A673 (cell line): ENCODE measurements at regions not wholly inside any gene's neighbourhood (a gene's known extent, or its start where the extent isn't known, plus 50 kb on each side); places are given as distances from the start of the nearest gene placed in this dataset.

Experiments
- BruUV-seq: library from RNA; stranded (reverse); fragments of 400-500 nt; replicated peaks from 2 replicates; lab custom pipeline; 2021; lab: Mats Ljungman, UMichigan
- CTCF ChIA-PET: fragments of 300-600 bp; sonication (Branson Sonifier 250); formaldehyde crosslinking; loops from one replicate; lab custom pipeline; 2022; ENCODE audit warnings: antibody characterized with exemption; lab: Charles Lee
- POLR2A ChIA-PET: fragments of 300-600 bp; sonication (Branson Sonifier 250); formaldehyde crosslinking; loops from one replicate; lab custom pipeline; 2022; ENCODE audit warnings: antibody characterized with exemption; ENCODE audit not compliant: low non-redundant PET; lab: Charles Lee
- DNase-seq: peaks from one replicate; pipeline ENCODE4 v3.0.0-alpha.2; 2015; ENCODE audit warnings: low spot score
- H3K27ac ChIP-seq: fragments of 200-600 bp; sonication (generic); 2 replicates; pipeline ENCODE4 v1.5.1; 2016; ENCODE audit warnings: mixed run types, low read depth, mild to moderate bottlenecking, mixed read lengths, antibody characterized with exemption, low read length; ENCODE audit not compliant: poor library complexity, severe bottlenecking
- H3K27me3 ChIP-seq: fragments of 200-600 bp; sonication (generic); replicated peaks from 2 replicates; pipeline ENCODE4 v1.6.1; 2017; ENCODE audit warnings: mixed run types, low read depth, mild to moderate bottlenecking, mixed read lengths, antibody characterized with exemption, low read length; ENCODE audit not compliant: insufficient read depth, poor library complexity
- H3K36me3 ChIP-seq: fragments of 200-600 bp; sonication (generic); 2 replicates; pipeline ENCODE4 v1.6.1; 2016; ENCODE audit warnings: mixed run types, mild to moderate bottlenecking, mixed read lengths, antibody characterized with exemption, low read length; ENCODE audit not compliant: insufficient read depth, poor library complexity, severe bottlenecking
- H3K4me1 ChIP-seq: fragments of 200-600 bp; sonication (generic); 2 replicates; pipeline ENCODE4 v1.6.1; 2017; ENCODE audit warnings: mixed run types, mild to moderate bottlenecking, mixed read lengths, antibody characterized with exemption, low read length; ENCODE audit not compliant: insufficient read depth, poor library complexity, severe bottlenecking
- H3K4me3 ChIP-seq: fragments of 200-600 bp; sonication (generic); 2 replicates; pipeline ENCODE4 v1.5.1; 2016; ENCODE audit warnings: low read depth, mixed run types, mild to moderate bottlenecking, mixed read lengths, low read length; ENCODE audit not compliant: poor library complexity, severe bottlenecking
- H3K9me3 ChIP-seq: fragments of 200-600 bp; sonication (generic); 2 replicates; pipeline ENCODE4 v1.6.1; 2016; ENCODE audit warnings: mixed run types, low read depth, mild to moderate bottlenecking, mixed read lengths, antibody characterized with exemption, low read length; ENCODE audit not compliant: poor library complexity, severe bottlenecking
- EZH2 ChIP-seq: fragments of 200-600 bp; sonication (generic); IDR thresholded peaks from 2 replicates; pipeline ENCODE4 v1.6.1; 2017; ENCODE audit warnings: borderline replicate concordance, low read depth, mild to moderate bottlenecking, mixed read lengths, antibody characterized with exemption, low read length; ENCODE audit not compliant: poor library complexity, severe bottlenecking
- intact Hi-C: fragments of 100-400 bp; cut with micrococcal nuclease; formaldehyde crosslinking; loops from one replicate; pipeline ENCODE4 v1.10.0; 2022; ENCODE audit not compliant: unreplicated experiment
- TF ChIP-seq, protein P1 (sequence below): fragments of 300-800, 200-600 bp; sonication (generic); conservative IDR thresholded peaks from 2 replicates; pipeline ENCODE4 v1.5.1; 2017; ENCODE audit warnings: low read depth, mild to moderate bottlenecking, antibody characterized with exemption, low read length, moderate library complexity, mixed read lengths

- Histone ChIP-seq H3K27ac (no peak overlapping the region), H3K27me3 (no peaks in the 10 kb centered on the region), H3K4me3 (no peak overlapping the region), H3K9me3 (no peaks in the 10 kb centered on the region), H3K36me3 (no peaks in the 10 kb centered on the region), H3K4me1 (no peaks in the 10 kb centered on the region)
- BruUV-seq = no TSS peak
- no peak for DNase-seq
- TF ChIP-seq, protein P1, sequence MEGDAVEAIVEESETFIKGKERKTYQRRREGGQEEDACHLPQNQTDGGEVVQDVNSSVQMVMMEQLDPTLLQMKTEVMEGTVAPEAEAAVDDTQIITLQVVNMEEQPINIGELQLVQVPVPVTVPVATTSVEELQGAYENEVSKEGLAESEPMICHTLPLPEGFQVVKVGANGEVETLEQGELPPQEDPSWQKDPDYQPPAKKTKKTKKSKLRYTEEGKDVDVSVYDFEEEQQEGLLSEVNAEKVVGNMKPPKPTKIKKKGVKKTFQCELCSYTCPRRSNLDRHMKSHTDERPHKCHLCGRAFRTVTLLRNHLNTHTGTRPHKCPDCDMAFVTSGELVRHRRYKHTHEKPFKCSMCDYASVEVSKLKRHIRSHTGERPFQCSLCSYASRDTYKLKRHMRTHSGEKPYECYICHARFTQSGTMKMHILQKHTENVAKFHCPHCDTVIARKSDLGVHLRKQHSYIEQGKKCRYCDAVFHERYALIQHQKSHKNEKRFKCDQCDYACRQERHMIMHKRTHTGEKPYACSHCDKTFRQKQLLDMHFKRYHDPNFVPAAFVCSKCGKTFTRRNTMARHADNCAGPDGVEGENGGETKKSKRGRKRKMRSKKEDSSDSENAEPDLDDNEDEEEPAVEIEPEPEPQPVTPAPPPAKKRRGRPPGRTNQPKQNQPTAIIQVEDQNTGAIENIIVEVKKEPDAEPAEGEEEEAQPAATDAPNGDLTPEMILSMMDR = no peak
- no peak for TF ChIP-seq EZH2
- intact Hi-C loops = no loop called here
- ChIA-PET CTCF (no interaction called here), POLR2A (no interaction called here)
Observed at GRCh38 chr11:45530776-45531175, 134.6 kb downstream of the CHST1 start.

GRCh38 chr11:45530111-45530510 lies 135.3 kb downstream of the CHST1 start:
- Histone ChIP-seq H3K27ac (no peak overlapping the region), H3K4me1 (no peaks in the 10 kb centered on the region), H3K4me3 (no peak overlapping the region), H3K36me3 (no peaks in the 10 kb centered on the region), H3K9me3 (no peaks in the 10 kb centered on the region), H3K27me3 (no peaks in the 10 kb centered on the region)
- ChIA-PET CTCF (no interaction called here), POLR2A (no interaction called here)
- TF ChIP-seq, protein P1 = no peak
- no peak for TF ChIP-seq EZH2
- BruUV-seq = no TSS peak
- intact Hi-C loops = no loop called here
- DNase-seq = no peak

GRCh38 chr11:45528435-45528834 lies 137.0 kb downstream of the CHST1 start:
- BruUV-seq = no TSS peak
- Histone ChIP-seq H3K27me3 (no peaks in the 10 kb centered on the region), H3K4me1 (no peaks in the 10 kb centered on the region), H3K36me3 (no peaks in the 10 kb centered on the region), H3K4me3 (no peak overlapping the region), H3K9me3 (no peaks in the 10 kb centered on the region), H3K27ac (no peak overlapping the region)
- TF ChIP-seq EZH2 = no peak
- TF ChIP-seq, protein P1 = no peak
- intact Hi-C loops = no loop called here
- POLR2A ChIA-PET = interaction anchor here (0.6 kb wide), 1 partner anchor 109 kb away, joined by 5 read pairs; no protein-coding TSS in a partner anchor
- no peak for DNase-seq
- CTCF ChIA-PET = interaction anchor here (0.6 kb wide), 1 partner anchor 1882 kb away, joined by 3 read pairs; no protein-coding TSS in a partner anchor
